Kidney (tissue), 13 donors: ENCODE measurements at regions not wholly inside any gene's neighbourhood (a gene's known extent, or its start where the extent isn't known, plus 50 kb on each side); places are given as distances from the start of the nearest gene placed in this dataset.
A peak's percentile ranks its signal among the peaks of the same experiment; 100 is the strongest.

Source experiments
- DNase-seq, 5 donors: peaks; one replicate each; pipeline ENCODE4 v3.0.0-alpha.2; 2013 to 2020
- FAIRE-seq: peaks from 2 replicates; lab custom pipeline; 2012; peaks lifted over from hg19 to GRCh38; lab: Jason Lieb, UNC
- H3K27ac ChIP-seq, 2 donors: one replicate each; pipeline ENCODE4 v1.7.0; 2013; ENCODE audit warnings: low read depth in 2 of 2, low read length in 2 of 2, inconsistent platforms in 1 of 2
- H3K27me3 ChIP-seq: one replicate; pipeline ENCODE4 v1.7.1; 2013; ENCODE audit warnings: low read length, inconsistent platforms; ENCODE audit not compliant: control insufficient read depth, insufficient read depth
- H3K36me3 ChIP-seq, 3 donors: one replicate each; pipeline versions ENCODE4 v1.7.0 to v1.7.1; 2013; ENCODE audit warnings: low read length in 3 of 3, control low read depth in 1 of 3, inconsistent platforms in 1 of 3; ENCODE audit not compliant: insufficient read depth in 3 of 3, control insufficient read depth in 2 of 3
- H3K4me1 ChIP-seq, 3 donors: one replicate each; pipeline versions ENCODE4 v1.7.0 to v1.7.1; 2013; ENCODE audit warnings: low read length in 3 of 3, inconsistent platforms in 1 of 3, low read depth in 1 of 3; ENCODE audit not compliant: control insufficient read depth in 2 of 3, insufficient read depth in 2 of 3
- H3K4me3 ChIP-seq, 3 donors: one replicate each; pipeline versions ENCODE4 v1.7.0 to v1.8.1; 2013; ENCODE audit warnings: low read length in 3 of 3, control low read depth in 1 of 3, inconsistent platforms in 1 of 3
- H3K9ac ChIP-seq, 3 donors: one replicate each; pipeline versions ENCODE4 v1.7.0 to v1.7.1; 2013; ENCODE audit warnings: low read length in 3 of 3, control low read depth in 1 of 3, inconsistent platforms in 1 of 3
- H3K9me3 ChIP-seq, 3 donors: one replicate each; pipeline versions ENCODE4 v1.7.0 to v1.7.1; 2013; ENCODE audit warnings: low read length in 3 of 3, control low read depth in 1 of 3, inconsistent platforms in 1 of 3; ENCODE audit not compliant: control insufficient read depth in 2 of 3, insufficient read depth in 1 of 3
- CTCF ChIP-seq: IDR thresholded peaks from 3 replicates; pipeline ENCODE4 v1.5.1; 2012; ENCODE audit warnings: mild to moderate bottlenecking, moderate library complexity, borderline replicate concordance; ENCODE audit not compliant: insufficient read depth; ENCODE audit errors: extremely low read depth
- intact Hi-C: fragments of 100-400 bp; cut with DNase I; formaldehyde crosslinking; loops from one replicate; pipeline ENCODE4 v1.11.1; 2022
- donor health status: control.
- donor health status: control.
- donor health status: control.
- donor health status: control.
- donor health status: control.
- donor health status: DM: yes; HTN: yes; CAD: no.
- donor health status: Normal renal cell carcinoma (clear cell type).

- FAIRE-seq (no peak), DNase-seq (no peak)
- Histone ChIP-seq H3K4me1 (no peaks in the 10 kb centered on the region), H3K4me3 (no peak overlapping the region), H3K9me3 (no peaks in the 10 kb centered on the region), H3K27me3 (no peaks in the 10 kb centered on the region), H3K27ac (no peak overlapping the region), H3K36me3 (no peaks in the 10 kb centered on the region), H3K9ac (no peak overlapping the region)
- no peak for TF ChIP-seq CTCF
- intact Hi-C loops: no loop called here
These were observed 611.4 kb downstream of the KCTD8 start for GRCh38 chr4:43837171-43837570.

- TF ChIP-seq CTCF: no peak
- Histone ChIP-seq H3K4me3 (no peak overlapping the region), H3K9me3 (no peaks in the 10 kb centered on the region), H3K27me3 (no peaks in the 10 kb centered on the region), H3K4me1 (no peaks in the 10 kb centered on the region), H3K36me3 (no peaks in the 10 kb centered on the region), H3K9ac (no peak overlapping the region), H3K27ac (no peak overlapping the region)
- intact Hi-C loops: no loop called here
- DNase-seq (no peak), FAIRE-seq (no peak)
These were observed 611.0 kb downstream of the KCTD8 start for GRCh38 chr4:43837604-43838003.

- no peak for DNase-seq
- TF ChIP-seq CTCF: no peak
- H3K27ac ChIP-seq: no peak overlapping the region
- no peaks in the 10 kb centered on the region for H3K9me3 ChIP-seq
- no peak for FAIRE-seq
- H3K9ac ChIP-seq: no peak overlapping the region
- intact Hi-C loops: no loop called here
- no peaks in the 10 kb centered on the region for H3K4me1 ChIP-seq
- no peaks in the 10 kb centered on the region for H3K36me3 ChIP-seq
- no peaks in the 10 kb centered on the region for H3K27me3 ChIP-seq
- no peak overlapping the region for H3K4me3 ChIP-seq
These were observed 606.0 kb downstream of the KCTD8 start for GRCh38 chr4:43842594-43842993.

- no peaks in the 10 kb centered on the region for H3K27me3 ChIP-seq
- TF ChIP-seq CTCF: no peak
- no peak overlapping the region for H3K4me3 ChIP-seq
- no peak overlapping the region for H3K9ac ChIP-seq
- H3K27ac ChIP-seq: no peak overlapping the region
- DNase-seq (peak in 2 of 5 donors; percentile 5 to 7), FAIRE-seq (no peak)
- no peaks in the 10 kb centered on the region for H3K4me1 ChIP-seq
- intact Hi-C loops: no loop called here
- H3K36me3 ChIP-seq: no peaks in the 10 kb centered on the region
- no peaks in the 10 kb centered on the region for H3K9me3 ChIP-seq
These were observed 605.1 kb downstream of the KCTD8 start for GRCh38 chr4:43843501-43843900.
